NCI-H1092 (cell line): ENCODE measurements at regions not wholly inside any gene's neighbourhood (a gene's known extent, or its start where the extent isn't known, plus 50 kb on each side); places are given as distances from the start of the nearest gene placed in this dataset.

Source experiments
- DNase-seq: peaks from one replicate; lab custom pipeline; 2025; lab: John Stamatoyannopoulos, UW

DNA sequence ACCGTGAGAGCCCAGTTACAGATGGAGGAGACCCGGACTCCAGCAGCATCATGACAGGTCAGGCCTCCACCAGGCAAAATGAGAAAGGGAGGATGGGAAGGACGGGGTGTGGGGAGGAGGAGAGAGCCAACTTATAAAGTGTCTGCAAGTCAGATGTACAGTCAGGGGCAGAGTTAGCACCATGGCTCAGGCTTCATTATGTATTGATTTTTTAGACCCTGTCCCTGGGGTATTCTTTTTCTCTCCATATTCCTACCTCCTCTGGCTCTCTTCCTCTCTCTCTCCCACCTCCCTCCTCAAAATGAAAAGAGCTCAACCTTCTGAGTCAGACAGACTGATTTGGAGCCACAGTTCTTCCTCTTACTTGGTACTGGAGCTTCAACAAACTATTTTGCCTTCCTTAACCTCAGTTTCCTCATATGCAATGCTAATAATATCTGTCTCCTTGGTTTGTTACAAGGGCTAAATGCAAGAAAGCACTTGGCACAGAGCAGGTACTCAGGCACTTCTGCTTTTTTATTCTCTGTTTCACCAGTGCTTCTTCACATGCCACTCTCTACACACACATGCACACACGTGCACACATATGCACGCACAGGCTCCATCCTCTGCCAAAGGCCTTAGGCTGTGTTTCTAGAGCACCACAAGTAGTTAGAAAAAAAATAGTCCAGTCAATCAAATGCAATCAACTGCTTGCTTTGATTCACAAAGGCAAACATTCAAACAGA is 92.3 kb upstream of the PKDCC start:
- no peak for DNase-seq

DNA sequence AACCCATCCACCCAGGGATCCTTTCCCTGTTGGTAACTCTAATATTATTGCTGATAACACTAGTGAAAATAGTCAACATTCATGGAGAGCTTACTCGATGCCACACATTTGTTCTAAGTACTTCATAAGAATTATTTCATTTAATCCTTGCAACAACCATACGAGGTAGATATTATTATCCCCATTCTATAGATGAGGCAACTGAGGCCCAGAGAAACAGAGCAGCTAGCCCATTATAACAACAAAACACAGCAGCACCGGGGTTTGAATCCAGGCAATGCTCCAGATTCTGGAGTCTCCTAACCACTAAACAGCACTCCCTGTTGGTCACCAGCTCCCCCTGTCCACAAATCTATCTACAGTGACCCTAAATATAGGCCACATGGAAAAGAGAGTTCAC is 90.4 kb upstream of the PKDCC start:
- no peak for DNase-seq

DNA sequence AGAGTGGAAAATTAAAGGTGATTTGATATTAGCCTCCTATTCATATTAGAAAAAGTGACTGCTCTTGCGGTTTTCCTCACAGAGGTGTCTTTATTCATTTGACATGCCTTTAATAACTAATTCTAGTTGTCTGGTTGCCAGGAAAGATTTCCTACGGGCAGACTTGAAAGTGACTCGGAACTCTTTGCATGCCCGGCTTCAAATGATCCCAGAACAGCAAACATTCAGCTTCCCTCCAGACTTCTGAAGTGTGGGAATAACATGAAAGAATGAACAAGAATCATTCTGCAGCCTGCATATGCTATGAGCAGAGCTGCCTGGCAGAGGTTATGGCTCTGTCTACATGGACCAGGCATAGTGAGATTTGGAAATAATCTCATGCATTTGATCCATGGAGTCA is 89.6 kb upstream of the PKDCC start:
- DNase-seq = no peak

DNA sequence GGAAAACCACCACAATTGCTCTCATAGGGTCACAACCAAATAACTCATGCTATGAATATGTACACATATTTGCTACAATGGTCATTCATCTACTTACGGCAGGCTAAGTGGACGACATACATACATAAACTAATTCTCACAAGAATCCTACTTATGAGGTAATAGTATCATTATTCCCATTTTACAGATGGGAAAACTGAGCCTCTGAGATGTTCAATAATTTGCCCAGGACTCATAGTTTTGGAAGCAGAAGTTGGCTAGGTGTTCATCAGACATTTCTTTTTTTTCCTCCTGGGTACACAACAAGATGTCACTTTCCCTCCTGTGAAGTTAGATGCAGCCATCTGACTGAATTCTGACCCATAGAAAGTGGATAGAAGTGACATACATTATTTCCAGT is 89.0 kb upstream of the PKDCC start:
- DNase-seq = no peak

DNA sequence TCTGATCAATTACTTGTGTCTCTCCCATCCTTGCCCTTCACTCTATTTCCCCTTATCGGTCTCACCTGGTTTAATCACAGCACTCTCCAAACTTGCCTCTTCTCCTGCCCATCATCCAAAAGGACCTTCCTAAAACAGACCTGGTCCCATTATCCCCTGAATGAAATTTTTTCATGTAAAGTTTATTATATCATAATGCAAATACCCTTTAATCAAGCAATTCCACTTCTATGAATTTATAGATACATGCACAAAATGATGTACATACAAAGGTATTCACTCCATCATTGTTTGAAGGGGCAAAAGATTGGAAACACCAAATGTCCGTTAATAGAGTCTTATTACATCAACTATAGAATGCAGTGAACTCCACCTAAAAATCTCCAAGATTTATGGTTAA is 88.1 kb upstream of the PKDCC start:
- DNase-seq = no peak

DNA sequence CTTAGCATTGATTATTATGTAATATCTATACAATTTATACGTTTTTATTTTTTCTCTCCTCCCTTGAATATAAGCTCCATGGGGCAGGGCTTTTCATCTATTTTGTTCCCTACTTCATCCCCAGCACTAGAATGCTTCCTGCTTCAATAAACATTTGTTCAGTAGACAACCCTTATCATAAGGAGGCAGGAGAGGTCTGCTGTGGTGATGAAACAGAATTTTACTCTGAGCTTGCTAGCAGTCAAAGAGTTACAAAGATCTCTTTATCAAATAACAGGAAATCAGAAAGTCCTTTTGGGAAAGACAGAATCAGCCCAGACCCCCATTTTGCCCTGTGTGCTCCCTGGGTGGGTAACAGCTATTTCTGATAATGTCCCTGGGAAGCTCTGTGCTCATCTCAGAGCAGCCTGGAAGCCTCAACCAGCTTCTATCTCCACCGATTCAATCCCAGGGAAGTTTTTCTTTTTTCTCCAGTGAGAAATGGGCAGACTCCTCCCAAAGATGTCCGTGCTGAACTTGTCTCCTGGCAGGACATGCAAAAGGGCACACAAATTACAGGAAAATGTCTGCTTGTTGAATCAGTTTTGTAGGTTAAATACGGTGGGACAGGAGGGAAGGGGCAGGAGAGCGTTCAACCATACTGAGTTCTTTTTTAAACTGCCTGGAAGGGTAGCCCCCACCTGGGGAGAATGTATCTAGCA is 84.7 kb upstream of the PKDCC start:
- DNase-seq = no peak

DNA sequence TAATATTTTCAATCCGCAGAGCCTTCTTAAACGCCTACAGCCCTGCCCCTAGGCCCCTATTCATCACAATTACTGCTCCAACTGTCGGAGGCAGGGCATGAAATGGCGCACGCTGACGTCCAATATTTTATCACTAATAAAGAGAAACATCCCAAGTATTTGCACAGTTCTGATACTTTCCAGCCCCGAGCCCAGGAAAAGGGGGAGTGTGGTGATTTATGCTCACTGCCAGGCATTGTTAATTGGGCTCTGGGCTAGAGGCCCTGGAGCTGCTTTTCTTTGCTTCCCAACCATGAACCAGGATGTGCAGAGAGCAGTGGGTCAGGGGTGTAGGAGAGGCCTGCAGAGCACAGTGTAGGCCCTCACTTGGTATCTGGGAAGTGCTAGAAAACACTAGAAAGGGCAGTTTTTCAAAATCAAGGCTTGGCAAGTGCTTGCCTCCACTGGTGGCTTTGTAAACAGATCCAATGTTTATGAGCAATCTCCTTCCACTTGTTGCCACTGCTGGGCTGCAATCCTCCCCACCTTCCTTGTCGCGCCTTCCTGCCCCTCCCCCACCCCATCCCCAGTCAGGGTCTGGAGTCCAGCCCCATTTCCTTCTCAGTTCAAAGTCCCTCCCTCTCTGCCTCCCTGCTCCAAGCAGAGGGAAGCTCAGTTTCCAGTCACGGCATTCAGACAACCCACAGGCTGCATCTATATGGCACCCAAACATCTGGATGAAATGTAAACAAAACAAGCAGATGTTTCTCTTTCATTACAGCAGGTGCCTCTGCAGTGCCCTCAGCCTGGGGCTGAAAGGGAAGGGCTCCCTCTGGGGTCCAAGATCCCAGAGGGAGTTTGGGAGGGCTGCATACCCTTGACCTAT is 83.9 kb upstream of the PKDCC start:
- DNase-seq = peak; percentile 7

DNA sequence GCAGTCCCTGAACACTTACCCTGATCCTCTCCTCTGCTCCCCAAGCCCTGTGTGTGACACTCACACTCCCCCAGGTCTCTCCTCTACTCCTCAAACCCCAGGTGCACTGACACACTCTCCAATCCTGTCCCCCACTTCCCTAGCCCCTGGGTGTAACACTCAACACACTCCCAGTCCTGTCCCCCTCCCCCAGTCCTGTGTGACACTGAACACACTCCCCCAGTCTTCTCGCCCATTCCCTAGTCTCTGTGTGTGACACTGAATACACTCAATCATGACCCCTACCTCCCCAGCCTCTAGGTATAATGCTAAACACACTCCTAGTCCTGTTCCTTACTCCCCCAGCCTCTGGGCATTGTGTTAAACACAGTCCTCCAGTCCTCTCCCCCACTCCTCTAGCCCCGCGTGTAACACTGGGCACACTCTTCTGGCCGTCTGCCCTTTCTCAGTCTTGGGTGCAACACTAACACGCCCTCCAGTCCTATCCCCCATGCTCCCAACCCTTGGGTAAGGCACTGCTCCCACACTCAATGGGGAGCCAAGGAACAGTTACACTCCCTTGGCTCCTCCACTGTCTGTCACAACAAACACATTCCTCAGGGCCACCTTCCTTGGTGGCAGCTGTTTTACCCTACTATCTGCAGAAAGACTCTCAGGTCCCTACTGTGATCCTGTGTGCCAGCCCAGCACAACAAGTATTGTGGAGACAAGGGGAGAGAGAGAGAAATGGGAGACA is 82.5 kb upstream of the PKDCC start:
- DNase-seq = no peak

DNA sequence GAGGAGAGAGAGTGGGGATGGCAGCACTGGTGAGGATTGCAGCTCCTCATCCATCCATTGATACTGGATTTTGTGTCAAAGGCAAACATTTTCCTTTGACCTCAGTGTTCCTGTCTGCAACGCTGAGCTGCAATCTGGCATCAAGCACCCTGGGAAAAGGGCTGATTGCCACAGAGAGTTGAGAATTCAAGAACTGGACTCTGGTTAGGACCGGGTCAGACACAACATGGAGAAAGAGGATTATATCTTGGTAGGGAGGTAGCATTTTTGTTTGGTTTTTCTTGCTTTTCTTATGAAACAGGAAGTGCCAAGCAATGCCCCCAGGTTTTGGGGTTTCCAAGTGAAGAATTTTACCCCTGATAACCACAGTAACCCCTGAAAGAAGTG is 81.9 kb upstream of the PKDCC start:
- no peak for DNase-seq

DNA sequence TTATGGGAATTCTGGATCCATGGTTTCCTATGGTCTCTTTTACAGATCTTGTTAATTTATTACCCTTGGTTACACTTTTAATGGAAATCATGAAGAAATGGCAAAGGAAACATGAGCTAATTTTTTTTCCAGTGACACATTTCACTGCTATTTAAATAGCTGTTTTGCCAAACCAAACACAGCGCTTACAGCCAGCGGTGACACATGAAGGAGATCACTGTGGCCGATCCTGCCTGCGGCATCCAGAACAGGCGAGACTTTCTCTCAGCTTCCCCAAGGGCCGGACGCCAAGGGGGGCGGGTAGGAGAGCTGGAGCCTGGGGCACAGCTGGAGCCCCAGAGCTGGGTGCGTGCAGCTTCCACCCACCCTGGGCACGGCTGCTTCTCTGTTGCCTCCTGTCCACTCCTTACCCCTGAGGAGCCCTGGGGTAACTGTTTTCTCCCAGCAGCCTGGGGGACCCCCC is 81.4 kb upstream of the PKDCC start:
- no peak for DNase-seq

DNA sequence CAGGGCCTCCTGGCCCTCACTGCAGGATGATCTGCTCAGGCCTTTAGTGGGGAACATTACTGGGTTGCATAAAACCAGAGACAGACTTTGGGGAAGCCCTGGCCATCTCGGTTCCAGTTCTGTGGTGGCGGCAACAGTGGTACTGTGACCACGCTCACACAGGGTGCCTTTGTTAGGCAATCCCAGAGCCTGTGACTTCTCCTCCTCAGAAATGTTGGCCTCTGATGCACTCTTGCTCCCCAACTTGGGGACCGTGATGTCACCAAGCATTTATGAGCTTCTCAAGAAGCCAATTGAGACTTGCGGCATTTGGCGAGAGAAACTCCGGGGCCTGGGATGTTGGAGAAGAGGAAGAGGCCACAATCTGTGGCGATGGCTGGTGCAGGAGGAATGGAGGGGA is 80.9 kb upstream of the PKDCC start:
- no peak for DNase-seq

DNA sequence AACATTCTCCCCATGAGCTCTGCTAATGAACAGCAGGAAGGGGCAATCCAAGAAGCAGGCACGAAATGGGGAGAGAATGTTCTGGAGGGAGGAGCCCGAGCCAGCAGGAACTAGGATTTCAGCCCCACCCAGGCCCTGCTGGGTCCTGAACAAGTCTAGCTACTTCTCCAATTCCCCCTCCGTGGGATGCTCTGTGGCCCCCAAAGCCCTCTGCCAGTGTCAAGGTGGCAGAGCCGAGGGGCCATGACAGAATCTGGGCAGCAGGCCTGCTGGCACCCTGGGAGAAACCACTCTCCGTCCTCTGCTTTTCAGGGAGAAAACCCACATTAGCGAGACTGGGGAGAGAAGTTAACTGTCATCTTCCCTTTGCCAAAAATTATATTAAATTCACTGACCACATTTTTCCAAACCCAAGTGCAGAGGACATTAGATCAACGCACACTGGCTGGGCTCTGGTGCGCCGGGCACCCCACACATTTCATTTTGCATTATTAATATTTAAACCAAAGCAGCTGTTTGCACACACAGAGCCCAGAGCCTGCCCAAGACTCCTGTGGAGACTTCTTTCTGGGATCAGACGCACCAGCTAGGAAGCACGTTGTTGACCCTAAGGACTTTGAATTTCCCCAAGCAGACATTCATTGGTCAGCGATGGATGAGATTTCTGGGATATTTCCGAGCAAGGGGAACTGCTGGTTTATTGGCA is 80.2 kb upstream of the PKDCC start:
- no peak for DNase-seq

DNA sequence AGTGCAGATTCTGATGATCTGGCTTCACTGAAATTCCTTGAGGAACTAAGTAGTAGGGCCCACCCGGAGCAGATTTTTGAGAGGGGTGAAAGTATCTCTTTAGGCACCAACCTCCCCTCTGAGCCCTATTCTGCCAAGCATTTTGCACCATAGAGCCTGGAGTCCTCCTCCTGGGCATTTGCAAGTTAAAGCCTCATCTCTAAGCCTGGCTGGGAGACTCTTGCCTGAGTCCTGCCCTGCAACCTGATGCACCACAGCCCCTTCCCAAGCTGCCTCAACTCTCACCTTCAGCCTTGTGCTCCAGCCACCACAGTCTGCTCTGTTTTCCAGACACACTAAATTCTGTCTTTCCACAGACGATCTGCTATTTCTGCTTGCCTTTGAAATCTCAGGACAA is 79.6 kb upstream of the PKDCC start:
- DNase-seq = no peak

DNA sequence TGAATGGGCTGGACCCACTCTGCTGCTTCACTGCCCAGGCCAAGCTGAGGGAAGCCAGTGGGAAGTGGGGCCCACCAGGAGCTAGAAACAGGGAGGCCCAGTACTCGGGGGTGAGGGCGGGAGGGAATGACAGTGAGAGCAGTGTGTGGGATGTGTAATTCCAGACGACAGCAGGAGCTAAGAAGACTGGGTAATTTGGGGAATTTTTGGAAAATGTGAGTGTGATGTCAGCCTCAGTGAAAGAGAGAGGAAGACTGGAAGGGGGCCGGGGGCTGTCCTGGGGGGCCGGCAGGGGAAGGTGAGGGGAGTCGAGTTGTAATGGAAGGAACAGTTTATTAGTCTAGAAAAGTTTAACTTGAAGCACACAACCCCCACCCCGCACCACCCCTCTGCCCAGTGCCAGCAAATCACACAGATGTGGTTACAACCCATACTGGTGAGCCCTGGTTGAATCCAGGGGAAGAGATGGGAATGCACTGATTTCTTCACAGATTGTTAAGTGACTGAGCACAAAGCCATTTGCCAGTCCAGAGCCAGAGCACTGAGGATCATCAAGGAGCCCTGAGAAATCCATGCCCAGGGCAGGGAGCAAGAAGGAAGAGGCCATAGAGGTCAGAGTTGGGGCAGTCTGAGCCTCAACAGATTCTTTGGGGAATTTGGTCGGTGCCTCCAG is 76.7 kb upstream of the PKDCC start:
- DNase-seq = no peak

DNA sequence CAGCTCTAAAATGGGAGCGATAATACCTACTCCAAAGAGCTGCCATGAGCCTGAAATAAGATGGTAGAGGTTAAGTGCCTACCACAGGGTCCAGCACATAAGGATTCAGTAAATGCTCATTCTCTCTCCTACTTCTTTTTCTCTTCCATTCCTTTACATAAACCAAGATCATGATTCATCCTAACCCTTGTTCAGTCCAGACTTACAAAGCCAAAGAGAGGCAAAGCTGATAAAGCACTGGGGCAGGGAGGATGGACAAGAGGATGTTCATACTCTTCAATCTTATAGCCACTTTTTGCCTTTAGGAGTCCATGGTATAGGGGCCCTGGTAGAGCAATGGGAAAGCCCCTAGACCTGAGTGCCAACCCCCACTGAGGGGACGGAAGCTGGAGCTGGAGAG is 75.6 kb upstream of the PKDCC start:
- no peak for DNase-seq

DNA sequence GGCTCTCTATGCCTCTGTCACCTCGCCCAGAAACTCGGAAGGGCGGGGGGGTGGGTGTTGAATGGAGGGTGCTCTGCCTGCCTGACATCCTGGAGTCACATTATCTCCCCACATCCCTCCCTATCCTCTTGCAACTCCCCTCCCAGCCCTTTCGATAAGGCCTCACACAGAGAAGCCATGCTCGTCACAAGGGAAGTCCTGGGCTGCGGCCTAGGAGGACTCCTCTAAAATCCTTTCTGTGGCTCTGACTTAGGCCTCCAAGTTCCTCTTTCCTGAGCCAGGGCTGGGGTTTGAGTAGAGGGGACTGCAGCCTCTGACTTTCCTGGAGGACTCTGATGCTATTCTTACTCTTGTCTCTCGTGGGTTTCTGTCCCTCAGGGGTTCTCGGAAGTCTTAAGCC is 75.0 kb upstream of the PKDCC start:
- DNase-seq = no peak

DNA sequence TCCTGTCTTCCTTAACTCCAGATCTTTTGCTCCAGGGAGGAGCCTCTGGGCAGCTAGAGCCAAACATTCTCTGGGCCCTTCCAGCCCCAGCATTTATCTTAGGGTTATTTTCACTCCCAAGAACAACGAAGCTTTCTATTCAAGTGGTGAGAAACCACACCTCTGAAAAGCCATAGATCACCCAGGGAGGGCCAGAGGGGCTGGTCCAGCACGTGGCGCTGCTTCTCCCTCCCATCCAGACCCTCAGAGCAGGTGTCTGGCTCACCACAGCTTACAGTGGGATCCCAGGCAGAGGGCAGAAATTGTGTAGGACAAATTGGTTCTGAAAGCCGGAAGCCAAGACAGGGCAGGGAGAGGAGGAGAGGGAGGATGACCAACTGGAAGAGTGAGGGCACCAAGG is 74.0 kb upstream of the PKDCC start:
- DNase-seq = no peak

DNA sequence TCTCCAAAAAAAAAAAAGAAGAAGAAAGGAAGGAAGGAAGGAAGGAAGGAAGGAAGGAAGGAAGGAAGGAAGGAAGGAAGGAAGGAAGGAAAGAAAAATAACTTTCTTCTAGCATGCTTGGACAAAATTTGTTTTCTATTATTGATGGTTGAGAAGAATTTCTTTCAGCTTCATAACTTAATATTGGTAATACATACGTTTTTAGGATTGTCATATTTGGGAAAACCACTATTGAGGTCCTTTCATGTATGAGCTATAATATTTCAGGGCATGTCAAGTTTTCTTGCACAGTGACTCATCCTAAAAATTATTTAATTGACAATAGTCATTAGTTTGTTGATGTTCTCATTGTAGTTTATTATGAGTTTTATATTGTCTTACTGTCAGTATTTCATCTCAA is 66.4 kb upstream of the PKDCC start:
- DNase-seq = no peak

DNA sequence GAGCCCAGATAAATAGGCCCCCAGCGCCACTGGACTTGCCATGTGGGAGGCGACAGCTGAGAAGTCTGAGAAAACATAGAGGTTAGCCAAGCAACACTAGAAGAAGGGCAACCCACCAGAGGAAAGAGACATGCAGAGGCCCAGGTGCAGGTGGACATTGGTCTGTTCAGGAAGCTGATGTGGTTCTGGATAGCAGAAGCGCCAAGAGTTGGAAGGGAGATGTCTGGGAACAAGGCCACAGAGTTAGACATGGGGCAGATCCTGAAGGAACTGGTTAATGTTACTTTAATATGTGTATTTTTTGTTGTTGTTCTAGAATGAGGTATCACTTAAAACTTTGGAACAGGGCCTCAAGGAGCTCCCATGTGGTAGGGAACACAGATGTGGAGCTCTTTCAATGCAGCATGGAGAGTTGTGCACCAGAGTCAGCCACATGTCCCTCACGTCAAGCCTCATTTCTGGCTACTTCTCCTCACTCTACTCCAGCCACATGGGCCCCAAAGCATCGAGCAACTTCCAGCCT is 62.2 kb upstream of the PKDCC start:
- no peak for DNase-seq

DNA sequence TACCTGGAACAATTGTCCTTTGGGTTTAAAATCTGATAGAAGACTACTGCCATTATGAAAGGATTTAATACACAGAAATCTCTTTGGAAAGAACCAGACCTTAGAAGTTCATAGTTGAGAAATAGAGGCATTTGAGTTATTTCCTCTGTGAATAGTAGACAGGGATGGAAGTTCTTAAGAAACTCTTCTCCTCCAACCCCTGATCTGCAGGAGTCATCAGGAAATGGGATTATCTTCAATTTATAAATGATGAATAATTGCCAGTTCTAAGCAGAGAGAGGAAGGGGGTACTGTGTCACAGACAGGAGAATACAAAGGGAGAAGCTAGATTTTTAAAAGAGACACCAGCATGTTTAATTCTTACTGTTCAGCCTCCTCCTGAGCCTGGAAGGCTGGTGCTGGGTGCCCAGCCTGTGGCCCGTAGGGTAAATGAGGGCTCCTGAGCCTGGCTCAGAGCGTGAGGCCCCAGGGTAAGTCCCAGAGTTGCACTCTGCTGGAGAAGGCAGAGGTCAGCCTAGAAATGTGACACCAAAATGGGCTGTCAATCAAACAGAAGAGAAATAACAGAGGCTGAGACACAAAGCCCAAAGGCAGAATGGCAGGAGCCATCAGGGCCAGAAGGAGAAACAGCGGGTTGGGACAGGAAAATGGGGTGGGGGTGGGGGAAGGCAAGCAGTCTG is 58.2 kb upstream of the PKDCC start:
- no peak for DNase-seq
